ENCODE measurements at regions not wholly inside any gene's neighbourhood (a gene's known extent, or its start where the extent isn't known, plus 50 kb on each side); places are given as distances from the start of the nearest gene placed in this dataset.
A peak's percentile ranks its signal among the peaks of the same experiment; 100 is the strongest.

DNA sequence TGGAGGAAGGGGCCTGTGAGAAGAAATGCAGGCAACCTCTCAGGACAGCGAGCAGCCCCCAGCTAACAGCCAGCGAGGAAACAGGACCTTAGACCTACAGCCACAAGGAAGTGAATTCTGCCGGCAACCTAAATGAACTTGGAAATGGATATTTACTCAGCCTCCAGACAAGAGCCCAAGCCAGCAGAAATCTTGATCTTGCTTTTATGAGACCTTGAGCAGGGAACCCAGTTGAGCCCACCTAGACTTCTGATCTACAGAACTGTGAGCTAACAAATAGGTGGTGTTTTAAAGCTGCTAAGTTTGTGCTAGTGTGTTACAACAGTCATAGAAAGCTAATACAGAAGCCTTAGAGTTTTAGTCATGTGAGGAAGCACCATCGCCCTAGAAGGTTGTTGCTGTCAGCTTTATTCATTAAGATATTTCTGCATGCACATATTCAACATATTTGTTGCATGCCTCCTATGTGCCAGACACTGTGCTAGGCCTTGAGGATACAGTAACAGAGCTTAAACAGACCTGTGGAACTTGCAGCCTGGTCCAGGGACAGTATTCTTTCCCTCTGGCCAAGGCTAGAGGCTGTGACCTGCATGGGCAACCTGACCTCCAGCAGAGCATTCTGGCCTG is 50.3 kb downstream of the NALF2 start:
- Histone ChIP-seq H3K4me1 (ENCODE audit: insufficient read depth, low read length) (peaks cover 75% of the 10 kb centered on the region), H3K9me3 (ENCODE audit: low read length) (no peaks in the 10 kb centered on the region), H3K27ac (ENCODE audit: extremely low read length, insufficient read depth, low read length) (no peak overlapping the region), H2AFZ (ENCODE audit: low read length) (no peak overlapping the region), H3K27me3 (ENCODE audit: control insufficient read depth in 1 of 2, insufficient read depth in 2 of 2, low read length in 2 of 2) (no peaks in the 10 kb centered on the region), H3K9ac (ENCODE audit: insufficient read depth, low read depth, low read length) (no peak overlapping the region), H3K79me2 (ENCODE audit: insufficient read depth, low read length) (no peaks in the 10 kb centered on the region), H3K4me3 (replicated peaks in 1 of 3; ENCODE audit: insufficient read depth in 1 of 3, low read depth in 2 of 3, low read length in 3 of 3) (no peak overlapping the region), H3K36me3 (replicated peaks in 1 of 2; ENCODE audit: control insufficient read depth in 1 of 2, insufficient read depth in 2 of 2, low read length in 2 of 2) (no peaks in the 10 kb centered on the region), H4K20me1 (ENCODE audit: insufficient read depth, low read length) (no peaks in the 10 kb centered on the region), H3K4me2 (ENCODE audit: low read depth, low read length) (no peak overlapping the region; the same call in 1 of the 2 replicates)
- ATAC-seq (no peak), DNase-seq (ENCODE audit: low spot score) (peak; percentile 24), FAIRE-seq (peak; percentile 37)
- ChIA-PET CTCF (ENCODE audit: low intra/inter-chr PET ratio, low total read pairs) (no interaction called here), POLR2A (interaction anchor here (1.7 kb wide), 1 partner anchor 8 kb away, joined by 5 read pairs; no protein-coding TSS in a partner anchor)
- TF ChIP-seq NR2F6 (IDR thresholded peaks at IDR 0.05) (no peak), NR2F6 (CRISPR knock-in tag; IDR thresholded peaks at IDR 0.05) (0 out of 2 replicates have a peak, but pooled peaks have one; percentile 21), NFYB (CRISPR knock-in tag; IDR thresholded peaks at IDR 0.05) (no peak)
- 52% methylated on average over 3 of the region's 4 CpGs for WGBS (ENCODE audit: low lambda C conversion rate)
- intact Hi-C loops (cut with micrococcal nuclease; ENCODE audit: unreplicated experiment) (no loop called here), in situ Hi-C loops (cut with HindIII; ENCODE audit: extremely low pct_ligation_motif_present, low pct_unique_long_range_greater_than_20kb) (no loop called here)
- BruUV-seq (replicated peaks) = no TSS peak

DNA sequence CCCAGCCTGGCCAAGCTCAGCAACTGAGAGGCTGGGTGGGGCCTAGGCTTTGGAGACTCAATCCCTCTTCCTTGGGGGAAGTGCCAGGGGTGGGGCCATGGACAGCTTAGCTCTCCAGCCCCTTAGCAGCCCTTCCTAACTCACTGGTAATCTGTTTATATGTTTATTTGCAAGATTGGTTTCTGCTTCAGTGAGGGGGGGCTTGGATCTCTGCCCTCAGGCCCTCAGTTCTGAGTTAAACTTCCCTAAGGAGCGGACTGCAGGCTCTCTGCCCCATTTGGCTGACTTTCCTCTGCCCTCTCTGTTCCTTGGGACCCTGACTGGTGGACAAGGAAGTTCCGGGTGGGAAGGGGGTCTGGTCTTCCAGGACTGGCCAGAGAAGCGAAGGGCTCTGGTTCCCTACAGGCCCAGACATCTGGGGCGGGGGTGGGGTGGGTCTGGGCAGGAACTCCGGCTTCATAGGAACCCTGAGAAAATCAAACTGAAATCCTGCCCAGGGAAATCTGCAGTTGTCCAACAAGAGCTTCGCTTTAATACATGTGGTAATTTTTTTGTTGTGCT is 51.4 kb downstream of the NALF2 start:
- FAIRE-seq (peak; percentile 26), ATAC-seq (no peak; the same call in 2 of the 3 replicates), DNase-seq (ENCODE audit: low spot score) (no peak)
- Histone ChIP-seq H3K4me2 (ENCODE audit: low read depth, low read length) (peak overlapping the region; percentile 80), H4K20me1 (ENCODE audit: insufficient read depth, low read length) (no peaks in the 10 kb centered on the region), H3K36me3 (replicated peaks in 1 of 2; ENCODE audit: control insufficient read depth in 1 of 2, insufficient read depth in 2 of 2, low read length in 2 of 2) (no peaks in the 10 kb centered on the region), H3K4me3 (replicated peaks in 1 of 3; ENCODE audit: insufficient read depth in 1 of 3, low read depth in 2 of 3, low read length in 3 of 3) (peak overlapping the region; percentile 41 to 61 (median 42); a peak in 5 of 6 replicates), H3K27ac (ENCODE audit: extremely low read length, insufficient read depth, low read length) (peak overlapping the region; percentile 99), H3K79me2 (ENCODE audit: insufficient read depth, low read length) (no peaks in the 10 kb centered on the region), H3K9ac (ENCODE audit: insufficient read depth, low read depth, low read length) (peak overlapping the region; percentile 81), H3K4me1 (ENCODE audit: insufficient read depth, low read length) (peaks cover 75% of the 10 kb centered on the region), H3K9me3 (ENCODE audit: low read length) (no peaks in the 10 kb centered on the region), H3K27me3 (ENCODE audit: control insufficient read depth in 1 of 2, insufficient read depth in 2 of 2, low read length in 2 of 2) (no peaks in the 10 kb centered on the region), H2AFZ (ENCODE audit: low read length) (no peak overlapping the region)
- BruUV-seq (replicated peaks) = TSS peak; percentile 96
- POLR2A ChIA-PET = interaction anchor here (0.6 to 1.9 kb wide), 6 partner anchors 9 to 1866 kb away, joined by 3 to 8 read pairs (median 5); partner anchors contain the start of gene NALF2
- 9% methylated on average over 3 of the region's 6 CpGs for WGBS (ENCODE audit: low lambda C conversion rate)
- CTCF ChIA-PET (ENCODE audit: low intra/inter-chr PET ratio, low total read pairs) = no interaction called here
- in situ Hi-C loops (cut with HindIII; ENCODE audit: extremely low pct_ligation_motif_present, low pct_unique_long_range_greater_than_20kb) = no loop called here
- TF ChIP-seq SIN3B (IDR thresholded peaks at IDR 0.05; ENCODE audit: low read length) (no peak), ZNF75D (CRISPR knock-in tag; IDR thresholded peaks at IDR 0.05; ENCODE audit: borderline replicate concordance) (no peak), ZNF746 (CRISPR knock-in tag; IDR thresholded peaks at IDR 0.05) (0 out of 2 replicates have a peak, but pooled peaks have one; percentile 5)
- intact Hi-C loops (cut with micrococcal nuclease; ENCODE audit: unreplicated experiment) = loop anchor here (1.0 to 2.0 kb wide), 2 partner anchors 51 to 59 kb away; partner anchors contain the start of gene NALF2

All from HepG2 (cell line).